ENCODE measurements at regions not wholly inside any gene's neighbourhood (a gene's known extent, or its start where the extent isn't known, plus 50 kb on each side); places are given as distances from the start of the nearest gene placed in this dataset.
A peak's percentile ranks its signal among the peaks of the same experiment; 100 is the strongest.

DNA sequence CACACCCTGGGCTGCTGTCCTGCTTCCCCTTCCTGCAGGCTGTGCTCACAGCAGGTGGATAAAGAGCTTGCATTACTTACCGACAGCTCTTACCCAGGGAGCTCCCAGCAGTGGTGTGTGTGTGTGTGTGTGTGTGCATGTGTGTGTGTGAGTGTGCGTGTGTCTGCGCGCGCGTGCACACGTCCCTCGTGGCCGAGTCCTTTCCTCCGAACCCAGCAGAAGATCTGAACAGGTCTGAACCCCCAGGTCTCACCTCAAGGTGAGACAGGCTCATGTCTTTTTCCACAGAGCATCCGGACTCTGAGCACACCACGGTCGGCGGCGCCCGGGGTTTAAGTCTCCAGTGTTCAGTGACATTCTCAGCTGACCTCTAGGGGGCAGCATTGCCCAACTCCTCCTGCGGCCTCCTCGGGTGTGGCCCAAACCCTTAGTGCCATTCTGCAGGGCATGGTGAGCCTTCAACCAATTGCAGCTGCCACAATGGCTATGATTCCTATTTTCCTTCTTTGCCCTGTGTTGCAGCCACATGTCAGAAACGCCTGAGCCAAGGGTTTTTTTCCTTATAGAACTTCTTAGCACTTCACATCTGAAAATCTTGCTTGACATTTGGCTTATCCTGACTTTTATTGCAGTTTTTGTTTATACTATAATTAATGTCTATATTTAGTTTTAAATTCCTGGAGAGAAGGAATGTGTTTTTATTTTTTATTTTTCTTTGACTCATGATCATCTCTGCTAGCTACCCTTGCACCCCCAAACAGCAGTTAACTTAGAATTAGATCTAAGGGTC is 64.1 kb upstream of the KLHL25 start:
- TF ChIP-seq, protein P1, sequence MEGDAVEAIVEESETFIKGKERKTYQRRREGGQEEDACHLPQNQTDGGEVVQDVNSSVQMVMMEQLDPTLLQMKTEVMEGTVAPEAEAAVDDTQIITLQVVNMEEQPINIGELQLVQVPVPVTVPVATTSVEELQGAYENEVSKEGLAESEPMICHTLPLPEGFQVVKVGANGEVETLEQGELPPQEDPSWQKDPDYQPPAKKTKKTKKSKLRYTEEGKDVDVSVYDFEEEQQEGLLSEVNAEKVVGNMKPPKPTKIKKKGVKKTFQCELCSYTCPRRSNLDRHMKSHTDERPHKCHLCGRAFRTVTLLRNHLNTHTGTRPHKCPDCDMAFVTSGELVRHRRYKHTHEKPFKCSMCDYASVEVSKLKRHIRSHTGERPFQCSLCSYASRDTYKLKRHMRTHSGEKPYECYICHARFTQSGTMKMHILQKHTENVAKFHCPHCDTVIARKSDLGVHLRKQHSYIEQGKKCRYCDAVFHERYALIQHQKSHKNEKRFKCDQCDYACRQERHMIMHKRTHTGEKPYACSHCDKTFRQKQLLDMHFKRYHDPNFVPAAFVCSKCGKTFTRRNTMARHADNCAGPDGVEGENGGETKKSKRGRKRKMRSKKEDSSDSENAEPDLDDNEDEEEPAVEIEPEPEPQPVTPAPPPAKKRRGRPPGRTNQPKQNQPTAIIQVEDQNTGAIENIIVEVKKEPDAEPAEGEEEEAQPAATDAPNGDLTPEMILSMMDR (IDR thresholded peaks at IDR 0.05; ENCODE audit: low read depth, low read length, poor library complexity, severe bottlenecking) = peak; percentile 79
- no peak for TF ChIP-seq EZH2phosphoT487 (IDR thresholded peaks at IDR 0.05; ENCODE audit: borderline replicate concordance, low read length)
